Activated B cell treated with CpG ODN at 0.5 μM for 24 hours (primary cell): ENCODE measurements at regions not wholly inside any gene's neighbourhood (a gene's known extent, or its start where the extent isn't known, plus 50 kb on each side); places are given as distances from the start of the nearest gene placed in this dataset.

Experiments
- ATAC-seq: fragments of 200-7000 bp; cut with Tn5 transposase; one replicate; pipeline ENCODE4 v1.10.0; 2021; ENCODE audit warnings: low read depth, mild to moderate bottlenecking, moderate library complexity
- CTCF ChIA-PET: fragments of 350-600 bp; sonication (Branson Sonifier 250); formaldehyde crosslinking; loops from one replicate; lab custom pipeline; 2021; ENCODE audit warnings: antibody characterized with exemption; lab: Charles Lee
- POLR2A ChIA-PET: fragments of 350-600 bp; sonication (Branson Sonifier 250); formaldehyde crosslinking; loops from one replicate; lab custom pipeline; 2021; ENCODE audit warnings: antibody characterized with exemption; lab: Charles Lee
- DNase-seq: peaks from one replicate; pipeline ENCODE4 v3.0.0; 2022
- H3K27ac Mint-ChIP-seq: one replicate; pipeline ENCODE4 v1.8.0; 2020; ENCODE audit warnings: mixed read lengths
- H3K27me3 Mint-ChIP-seq: one replicate; pipeline ENCODE4 v1.8.0; 2021; ENCODE audit warnings: mixed read lengths
- H3K36me3 Mint-ChIP-seq: one replicate; pipeline ENCODE4 v1.8.0; 2021; ENCODE audit warnings: low read depth, mixed read lengths
- H3K4me1 Mint-ChIP-seq: one replicate; pipeline ENCODE4 v1.8.0; 2021; ENCODE audit warnings: mixed read lengths
- H3K4me3 Mint-ChIP-seq: one replicate; pipeline ENCODE4 v1.8.0; 2020; ENCODE audit warnings: mild to moderate bottlenecking, mixed read lengths
- H3K9me3 Mint-ChIP-seq: one replicate; pipeline ENCODE4 v1.8.0; 2020; ENCODE audit warnings: mixed read lengths
- CTCF ChIP-seq: fragments of 200-600 bp; IDR thresholded peaks from one replicate; pipeline ENCODE4 v1.8.0; 2022; ENCODE audit warnings: antibody characterized with exemption, mild to moderate bottlenecking
- intact Hi-C: fragments of 100-400 bp; cut with micrococcal nuclease; formaldehyde crosslinking; loops from one replicate; pipeline ENCODE4 v1.15.1; 2024

GRCh38 chr4:144209491-144209890 is 69.0 kb upstream of the GYPA start:
- Mint-ChIP-seq H3K4me1 (no peaks in the 10 kb centered on the region), H3K9me3 (no peaks in the 10 kb centered on the region), H3K36me3 (no peaks in the 10 kb centered on the region), H3K27me3 (no peaks in the 10 kb centered on the region), H3K27ac (no peak overlapping the region), H3K4me3 (no peak overlapping the region)
- ChIA-PET POLR2A (no interaction called here), CTCF (no interaction called here)
- TF ChIP-seq CTCF: no peak
- no peak for DNase-seq
- intact Hi-C loops: no loop called here
- no peak for ATAC-seq

- H3K4me1 Mint-ChIP-seq: no peaks in the 10 kb centered on the region
- no peak overlapping the region for H3K27ac Mint-ChIP-seq
- DNase-seq: no peak
- CTCF ChIA-PET: no interaction called here
- intact Hi-C loops: no loop called here
- no peak for TF ChIP-seq CTCF
- H3K4me3 Mint-ChIP-seq: no peak overlapping the region
- POLR2A ChIA-PET: no interaction called here
- no peaks in the 10 kb centered on the region for H3K27me3 Mint-ChIP-seq
- no peaks in the 10 kb centered on the region for H3K36me3 Mint-ChIP-seq
- no peaks in the 10 kb centered on the region for H3K9me3 Mint-ChIP-seq
- no peak for ATAC-seq
Measured at GRCh38 chr4:144213371-144213770, 72.9 kb upstream of the GYPA start.

GRCh38 chr4:144223149-144223548 is 82.6 kb upstream of the GYPA start:
- Mint-ChIP-seq H3K4me3 (no peak overlapping the region), H3K4me1 (no peaks in the 10 kb centered on the region), H3K36me3 (no peaks in the 10 kb centered on the region), H3K27ac (no peak overlapping the region), H3K27me3 (no peaks in the 10 kb centered on the region), H3K9me3 (no peaks in the 10 kb centered on the region)
- no peak for TF ChIP-seq CTCF
- intact Hi-C loops: no loop called here
- CTCF ChIA-PET: no interaction called here
- POLR2A ChIA-PET: no interaction called here
- ATAC-seq: no peak
- DNase-seq: no peak

- no peaks in the 10 kb centered on the region for H3K36me3 Mint-ChIP-seq
- no peaks in the 10 kb centered on the region for H3K9me3 Mint-ChIP-seq
- H3K4me1 Mint-ChIP-seq: no peaks in the 10 kb centered on the region
- intact Hi-C loops: no loop called here
- TF ChIP-seq CTCF: no peak
- H3K4me3 Mint-ChIP-seq: no peak overlapping the region
- no peaks in the 10 kb centered on the region for H3K27me3 Mint-ChIP-seq
- DNase-seq (no peak), ATAC-seq (no peak)
- CTCF ChIA-PET: no interaction called here
- H3K27ac Mint-ChIP-seq: no peak overlapping the region
- POLR2A ChIA-PET: no interaction called here
Measured at GRCh38 chr4:144223661-144224060, 83.1 kb upstream of the GYPA start.

- no peak for DNase-seq
- no peaks in the 10 kb centered on the region for H3K36me3 Mint-ChIP-seq
- H3K27me3 Mint-ChIP-seq: no peaks in the 10 kb centered on the region
- peaks cover 18% of the 10 kb centered on the region for H3K9me3 Mint-ChIP-seq
- TF ChIP-seq CTCF: no peak
- H3K27ac Mint-ChIP-seq: no peak overlapping the region
- POLR2A ChIA-PET: no interaction called here
- H3K4me3 Mint-ChIP-seq: no peak overlapping the region
- intact Hi-C loops: no loop called here
- ATAC-seq: no peak
- CTCF ChIA-PET: no interaction called here
- H3K4me1 Mint-ChIP-seq: no peaks in the 10 kb centered on the region
Measured at GRCh38 chr4:144259285-144259684, 118.8 kb upstream of the GYPA start.
